ENCODE measurements at regions not wholly inside any gene's neighbourhood (a gene's known extent, or its start where the extent isn't known, plus 50 kb on each side); places are given as distances from the start of the nearest gene placed in this dataset.

DNA sequence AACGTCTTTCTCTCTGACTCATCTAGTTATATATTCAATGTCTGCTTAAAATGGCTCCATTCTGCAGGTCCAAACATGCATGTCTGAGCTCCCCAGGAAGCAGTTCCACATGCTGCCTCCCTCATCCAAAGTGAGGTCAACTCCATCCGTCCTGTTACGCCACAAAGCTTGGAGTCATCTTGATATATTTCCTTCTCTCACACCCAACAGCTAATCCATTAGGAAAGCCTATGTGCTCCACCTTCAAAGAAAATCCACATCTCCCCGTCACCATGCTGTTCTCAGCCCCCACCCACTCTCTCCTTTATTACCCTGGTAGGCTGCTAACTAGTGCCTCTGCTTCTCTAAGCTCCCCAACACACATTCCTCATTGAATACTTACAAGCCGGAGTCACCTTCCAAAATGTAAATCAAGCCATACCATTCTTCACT, 130.2 kb upstream of the SYNDIG1 start:
- in situ Hi-C loops (cut with MboI; ENCODE audit: low sequenced_read_pairs): no loop called here

DNA sequence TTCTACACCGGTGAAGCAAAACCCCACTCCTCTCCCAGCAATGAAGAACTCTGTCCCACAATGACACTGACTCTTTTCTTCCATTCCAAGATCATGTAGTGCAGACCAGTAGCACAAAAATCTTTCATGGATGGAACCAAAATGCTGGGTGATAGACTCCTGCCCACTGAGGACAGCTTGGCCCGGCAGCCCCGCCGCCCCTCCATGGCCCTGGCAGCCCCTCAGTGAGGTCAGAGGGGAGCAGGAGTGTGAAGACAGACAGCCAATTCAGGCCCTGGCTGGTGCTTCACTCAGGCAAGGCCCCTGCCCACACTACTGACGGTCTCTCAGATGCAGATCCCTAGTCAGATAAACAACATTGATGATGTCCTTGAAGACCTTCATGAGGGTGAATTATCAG, 131.9 kb upstream of the SYNDIG1 start:
- in situ Hi-C loops (cut with MboI; ENCODE audit: low sequenced_read_pairs): no loop called here

DNA sequence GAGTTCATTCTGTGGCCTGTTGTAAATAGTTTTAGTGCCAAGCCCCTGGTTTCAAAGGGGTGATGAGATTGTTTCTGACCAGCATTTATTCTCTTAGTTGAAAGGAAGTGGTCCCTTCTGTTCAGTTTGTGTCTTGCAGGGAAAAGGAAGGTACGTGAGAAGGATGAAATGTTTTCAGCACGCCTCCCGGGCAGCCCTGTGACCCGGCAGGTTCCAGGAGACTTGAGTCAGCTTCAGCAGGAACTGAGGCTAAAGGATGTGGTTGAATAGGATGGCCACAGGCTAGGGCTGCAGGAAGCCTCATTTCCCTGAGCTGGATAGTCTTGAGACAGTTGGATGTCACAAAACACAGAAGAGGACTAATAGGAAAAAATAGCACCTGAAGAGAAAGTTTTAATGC, 132.4 kb upstream of the SYNDIG1 start:
- in situ Hi-C loops (cut with MboI; ENCODE audit: low sequenced_read_pairs): no loop called here

DNA sequence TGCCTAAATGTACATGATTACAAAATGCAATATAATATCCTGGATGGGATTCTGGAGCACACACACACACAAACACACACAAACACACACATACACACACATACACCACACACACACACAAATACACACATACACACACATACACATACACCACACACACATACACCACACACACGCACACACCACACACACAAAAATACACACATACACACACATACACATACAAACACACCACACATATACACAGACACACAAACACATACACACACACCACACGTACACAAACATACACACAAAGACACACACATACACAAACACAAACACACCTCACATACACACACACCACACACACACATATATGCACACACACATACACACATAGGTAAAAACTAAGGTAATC, 134.6 kb upstream of the SYNDIG1 start:
- in situ Hi-C loops (cut with MboI; ENCODE audit: low sequenced_read_pairs): no loop called here

DNA sequence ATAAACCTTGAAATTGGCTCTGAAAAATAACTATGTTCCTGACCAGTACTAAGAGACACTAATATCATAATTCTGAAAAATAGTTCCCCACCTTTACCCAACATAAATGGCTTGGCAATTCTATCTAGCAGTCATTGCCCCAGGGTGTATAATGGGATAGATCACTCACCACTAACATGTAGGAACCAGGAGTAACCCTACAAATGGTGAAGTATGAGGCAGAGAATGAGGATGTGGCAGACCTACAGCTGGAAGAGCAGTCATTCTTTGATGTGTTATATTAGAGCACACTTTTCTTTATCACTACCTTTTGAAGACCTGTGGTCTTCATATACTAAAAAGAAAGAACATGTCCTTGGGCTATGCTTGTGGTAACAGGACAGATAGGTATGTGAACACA, 136.5 kb upstream of the SYNDIG1 start:
- in situ Hi-C loops (cut with MboI; ENCODE audit: low sequenced_read_pairs): no loop called here

DNA sequence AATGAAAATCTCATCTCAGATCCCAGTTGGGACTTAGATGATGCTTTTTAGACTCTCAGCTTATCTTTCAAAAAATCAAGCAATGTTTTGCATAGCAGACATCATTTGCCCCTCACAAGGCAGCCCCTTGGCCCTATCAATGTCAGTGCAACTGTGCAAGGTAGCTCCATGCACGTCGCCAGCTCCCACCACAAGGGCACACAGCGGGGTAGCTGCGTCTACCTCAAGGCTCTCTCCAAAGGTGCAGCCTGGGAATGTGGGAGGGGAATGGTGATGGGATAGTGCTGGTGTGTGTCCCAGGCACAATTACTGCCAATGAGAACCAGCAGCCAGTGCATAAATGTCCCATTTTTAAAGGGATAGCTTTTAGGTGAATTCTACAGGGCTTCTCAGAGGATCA, 137.5 kb upstream of the SYNDIG1 start:
- in situ Hi-C loops (cut with MboI; ENCODE audit: low sequenced_read_pairs): no loop called here

DNA sequence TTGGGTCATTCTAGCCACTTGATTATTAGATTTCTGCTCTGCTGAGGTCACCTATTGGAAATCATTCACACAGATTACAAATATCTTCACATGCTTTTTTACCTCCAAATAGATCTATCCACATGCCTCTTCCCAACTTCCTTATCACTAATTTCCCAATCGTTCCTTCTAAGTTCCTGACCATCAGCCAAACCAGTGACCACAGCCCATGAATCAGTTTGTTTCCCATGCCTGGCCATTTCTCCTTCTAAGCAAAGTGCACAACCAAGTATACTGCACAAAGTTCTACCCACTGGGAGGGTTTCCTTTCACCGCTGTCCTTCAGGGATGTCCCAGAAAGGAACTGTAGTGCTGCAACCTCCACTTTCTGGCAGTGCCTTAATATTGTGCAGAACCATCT, 140.5 kb upstream of the SYNDIG1 start:
- in situ Hi-C loops (cut with MboI; ENCODE audit: low sequenced_read_pairs): no loop called here

DNA sequence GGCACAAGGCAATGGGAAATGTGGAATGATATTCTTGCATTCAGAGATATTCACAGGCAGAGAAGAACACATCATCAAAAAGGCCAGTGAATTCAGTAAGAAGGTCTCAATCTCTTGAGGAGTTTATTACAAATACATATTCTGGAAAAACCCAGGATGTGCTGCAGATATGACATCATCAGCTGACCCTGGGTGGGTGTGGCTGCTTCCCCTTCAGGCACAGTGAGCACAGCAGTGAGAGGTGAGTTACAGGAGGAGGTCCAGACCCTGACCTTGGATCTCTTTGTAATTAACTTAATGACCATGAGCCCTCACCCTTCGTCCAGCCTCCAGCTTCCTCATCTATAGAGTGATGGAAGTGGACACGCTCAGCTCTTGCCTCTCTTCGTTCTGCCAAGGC, 147.5 kb upstream of the SYNDIG1 start:
- in situ Hi-C loops (cut with MboI; ENCODE audit: low sequenced_read_pairs): no loop called here

DNA sequence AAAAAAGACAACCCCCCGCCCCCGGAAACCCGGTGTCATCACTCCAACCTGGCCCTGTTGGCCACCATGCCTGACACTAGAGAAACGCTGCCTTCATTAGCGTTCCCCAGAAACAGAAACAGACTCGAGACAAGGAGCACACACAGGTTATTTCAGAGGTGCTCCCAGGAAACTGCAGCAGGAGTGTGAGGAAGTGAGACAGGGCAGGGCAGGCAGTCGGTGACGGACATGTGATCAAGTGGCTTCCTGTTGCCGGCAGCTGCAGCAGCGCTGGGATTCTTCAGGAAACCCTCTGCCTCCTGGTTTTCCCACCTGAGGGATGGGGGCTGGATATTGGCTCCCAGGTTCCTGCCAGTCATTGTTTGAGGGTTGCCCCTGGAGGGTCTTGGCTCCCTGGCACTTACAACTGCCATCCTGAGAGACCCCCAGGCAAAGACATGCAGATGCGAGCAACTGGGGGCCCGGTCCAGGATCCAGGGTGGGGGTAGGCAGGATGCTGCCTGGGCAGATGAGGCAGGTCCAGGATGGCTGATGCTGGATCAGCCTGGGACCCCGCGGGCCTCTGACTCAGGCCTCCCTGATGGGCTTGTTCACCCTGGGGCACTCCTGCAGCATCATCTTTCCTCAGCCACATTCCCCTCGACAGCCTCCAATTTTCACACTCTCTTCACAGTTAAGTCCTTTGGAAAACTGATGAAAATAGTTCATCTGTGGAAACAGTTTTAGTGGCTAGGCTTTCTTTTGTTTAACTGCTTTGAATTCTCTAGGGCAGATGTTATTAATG, 150.7 kb upstream of the SYNDIG1 start:
- in situ Hi-C loops (cut with MboI; ENCODE audit: low sequenced_read_pairs): no loop called here

DNA sequence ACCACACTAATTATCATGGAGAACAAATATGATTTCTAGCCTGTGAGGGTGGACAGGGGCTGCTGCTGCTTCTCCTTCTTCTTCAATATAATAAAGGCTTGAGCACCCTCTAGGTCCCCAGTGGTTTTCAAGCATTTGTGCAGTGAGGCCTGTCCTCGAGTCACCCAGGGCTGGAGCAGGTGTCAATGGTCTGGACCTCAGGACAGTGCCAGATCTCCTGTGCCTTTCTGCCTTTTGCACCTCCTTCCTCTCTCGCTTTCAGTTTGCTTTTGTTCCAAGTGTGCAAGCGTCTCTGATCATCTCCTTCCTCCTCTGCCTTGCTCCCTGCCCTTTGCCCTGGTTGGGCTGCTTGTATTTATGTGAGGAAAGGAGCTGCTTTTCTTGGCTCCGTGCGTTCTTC, 152.2 kb upstream of the SYNDIG1 start:
- in situ Hi-C loops (cut with MboI; ENCODE audit: low sequenced_read_pairs): no loop called here

DNA sequence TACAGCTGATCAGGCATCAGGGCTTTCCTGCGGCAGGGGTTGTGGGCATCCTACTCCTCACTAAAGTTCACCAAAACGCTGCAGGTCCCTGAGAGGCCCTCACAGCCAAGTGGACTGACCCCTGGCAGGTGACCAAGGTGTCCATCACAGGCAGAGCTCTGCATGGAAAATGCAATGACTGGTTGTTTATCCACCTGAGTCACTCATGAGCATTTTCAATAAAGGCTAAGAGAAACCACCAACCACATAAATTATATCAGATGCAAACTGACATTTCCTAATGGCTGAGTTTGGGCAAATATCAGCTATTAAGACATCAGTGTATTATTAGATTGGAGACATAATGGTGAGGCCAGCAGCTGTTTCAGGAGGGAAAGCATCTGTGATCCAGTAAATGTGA, 152.7 kb upstream of the SYNDIG1 start:
- in situ Hi-C loops (cut with MboI; ENCODE audit: low sequenced_read_pairs): no loop called here

DNA sequence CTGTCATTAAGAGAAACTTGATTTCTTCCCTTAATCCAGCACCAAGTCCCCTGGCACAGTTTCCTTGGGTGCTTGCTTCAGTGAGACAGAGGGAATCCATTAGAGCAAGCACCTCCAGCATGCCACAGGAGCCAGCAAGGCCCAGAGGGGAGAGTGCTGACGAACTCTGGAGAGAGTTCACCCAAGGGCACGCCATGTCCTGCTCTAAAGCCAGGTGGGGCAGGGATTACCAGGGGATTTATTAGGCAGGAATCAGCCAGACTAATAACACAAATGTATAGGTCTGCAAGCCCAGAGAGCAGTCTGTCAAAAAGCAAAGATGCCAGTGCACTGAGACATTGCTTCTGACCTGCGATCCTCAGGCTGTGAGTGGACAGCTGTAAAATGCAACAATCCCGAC, 155.4 kb upstream of the SYNDIG1 start:
- in situ Hi-C loops (cut with MboI; ENCODE audit: low sequenced_read_pairs): no loop called here

DNA sequence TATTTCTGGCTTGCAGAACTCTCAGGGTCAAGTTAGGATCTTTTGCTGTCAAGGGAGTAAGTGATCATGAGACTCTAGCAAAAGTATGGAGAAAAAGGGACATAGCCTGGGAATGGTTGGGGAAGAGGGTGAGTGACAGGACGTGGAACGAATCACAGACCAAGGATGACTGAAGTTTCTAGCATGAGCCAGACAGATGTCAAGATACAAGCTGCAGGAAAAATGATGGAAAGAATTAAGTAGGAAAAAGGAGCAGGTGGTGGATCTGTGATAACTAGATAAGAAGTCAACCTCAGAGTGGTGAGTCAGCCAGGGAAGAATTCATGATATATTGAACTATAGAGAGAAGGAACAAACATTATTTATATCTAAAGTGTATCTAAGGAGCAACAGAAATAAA, 159.8 kb upstream of the SYNDIG1 start:
- in situ Hi-C loops (cut with MboI; ENCODE audit: low sequenced_read_pairs): no loop called here

DNA sequence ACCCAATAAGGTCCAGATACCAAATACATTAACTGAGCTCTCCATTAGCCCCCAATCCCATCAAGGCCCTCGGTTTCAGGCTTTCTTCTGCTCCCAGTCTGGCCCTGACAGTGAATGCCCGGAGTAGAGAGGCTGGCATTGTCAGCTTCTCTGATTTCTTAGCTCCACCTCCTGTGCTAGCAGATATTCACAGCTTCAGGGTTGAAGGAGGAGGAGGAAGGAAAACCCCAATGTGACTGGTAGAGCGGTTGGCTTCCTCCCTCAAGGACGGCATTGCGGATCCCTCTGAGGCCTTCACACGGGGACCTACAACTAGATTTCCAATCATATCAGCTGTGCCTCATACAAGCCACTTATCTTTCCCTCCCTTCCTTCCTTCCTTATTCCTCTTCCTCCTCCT, 164.1 kb upstream of the SYNDIG1 start:
- in situ Hi-C loops (cut with MboI; ENCODE audit: low sequenced_read_pairs): no loop called here

DNA sequence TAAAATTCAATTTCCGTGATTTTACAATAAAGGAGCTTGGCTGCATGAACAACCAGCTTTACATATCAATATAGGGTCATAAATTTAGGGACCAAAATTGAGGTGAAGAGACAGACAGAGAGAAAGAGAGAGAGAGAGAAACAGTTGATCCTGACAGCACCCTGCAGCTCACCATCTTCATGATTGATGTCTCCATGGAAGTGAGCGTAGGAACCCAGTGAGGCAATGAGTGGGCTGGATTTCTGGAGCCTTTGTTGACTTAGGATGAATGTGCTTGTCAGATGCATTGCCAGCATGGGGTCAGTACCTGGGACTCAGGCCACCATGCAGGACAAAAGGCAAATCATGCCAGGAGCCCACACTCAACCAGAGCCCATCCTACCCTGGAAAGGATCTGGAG, 165.1 kb upstream of the SYNDIG1 start:
- in situ Hi-C loops (cut with MboI; ENCODE audit: low sequenced_read_pairs): no loop called here

DNA sequence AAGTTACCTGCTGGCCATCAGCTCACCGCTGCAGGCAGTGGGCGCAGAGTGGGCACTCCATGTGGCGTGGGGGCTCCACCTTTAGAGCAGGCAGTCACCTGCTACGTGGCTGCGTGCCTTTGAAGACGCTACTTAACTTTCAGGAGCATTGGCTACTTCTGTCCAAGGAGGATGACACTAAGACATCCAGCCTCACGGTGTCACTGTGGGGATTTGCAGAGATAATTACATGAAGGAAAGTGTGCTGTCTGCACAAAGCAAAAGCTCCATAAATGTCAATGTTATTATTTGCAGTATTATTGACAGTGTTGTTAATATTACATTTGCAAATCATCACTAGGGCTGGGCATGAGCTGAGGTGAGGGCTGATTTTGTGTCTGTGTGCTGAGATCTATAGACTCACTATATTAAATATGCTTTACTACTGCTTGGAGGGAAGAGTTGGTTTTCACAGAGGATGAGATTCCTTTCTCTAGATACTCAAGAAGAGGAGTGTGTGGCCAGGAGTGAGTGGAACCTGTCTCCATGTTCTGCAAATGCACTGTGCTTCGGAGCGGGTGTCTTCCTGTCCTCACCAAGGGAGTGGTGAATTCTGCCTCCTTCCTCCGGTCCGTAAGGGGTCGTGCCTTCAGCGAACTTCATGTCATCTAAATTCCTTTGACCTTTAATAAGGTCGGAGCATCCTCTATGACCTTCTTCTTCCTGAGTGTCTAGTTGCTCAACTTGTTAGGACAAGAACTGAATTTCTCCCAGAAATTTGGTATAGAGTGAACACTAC, 165.8 kb upstream of the SYNDIG1 start:
- in situ Hi-C loops (cut with MboI; ENCODE audit: low sequenced_read_pairs): no loop called here

DNA sequence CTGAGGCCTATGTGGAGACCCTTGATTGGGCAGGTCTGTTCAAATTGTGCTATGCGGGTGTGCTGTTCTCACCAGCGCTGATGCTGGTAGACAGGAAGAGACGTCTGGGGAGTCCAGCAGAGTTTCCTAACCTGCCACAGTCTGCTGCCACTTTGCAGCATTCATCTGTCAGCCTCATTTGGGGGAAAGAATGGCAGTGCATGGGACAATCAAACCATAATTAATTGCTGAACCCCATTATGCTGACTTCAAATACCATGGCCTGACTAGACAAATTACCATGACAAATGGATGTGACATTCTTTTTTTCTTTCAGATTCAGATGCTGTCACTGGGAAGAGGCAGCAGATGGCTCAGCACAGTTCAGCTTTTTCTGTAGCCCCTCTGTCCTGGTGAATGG, 171.4 kb upstream of the SYNDIG1 start:
- in situ Hi-C loops (cut with MboI; ENCODE audit: low sequenced_read_pairs): no loop called here

DNA sequence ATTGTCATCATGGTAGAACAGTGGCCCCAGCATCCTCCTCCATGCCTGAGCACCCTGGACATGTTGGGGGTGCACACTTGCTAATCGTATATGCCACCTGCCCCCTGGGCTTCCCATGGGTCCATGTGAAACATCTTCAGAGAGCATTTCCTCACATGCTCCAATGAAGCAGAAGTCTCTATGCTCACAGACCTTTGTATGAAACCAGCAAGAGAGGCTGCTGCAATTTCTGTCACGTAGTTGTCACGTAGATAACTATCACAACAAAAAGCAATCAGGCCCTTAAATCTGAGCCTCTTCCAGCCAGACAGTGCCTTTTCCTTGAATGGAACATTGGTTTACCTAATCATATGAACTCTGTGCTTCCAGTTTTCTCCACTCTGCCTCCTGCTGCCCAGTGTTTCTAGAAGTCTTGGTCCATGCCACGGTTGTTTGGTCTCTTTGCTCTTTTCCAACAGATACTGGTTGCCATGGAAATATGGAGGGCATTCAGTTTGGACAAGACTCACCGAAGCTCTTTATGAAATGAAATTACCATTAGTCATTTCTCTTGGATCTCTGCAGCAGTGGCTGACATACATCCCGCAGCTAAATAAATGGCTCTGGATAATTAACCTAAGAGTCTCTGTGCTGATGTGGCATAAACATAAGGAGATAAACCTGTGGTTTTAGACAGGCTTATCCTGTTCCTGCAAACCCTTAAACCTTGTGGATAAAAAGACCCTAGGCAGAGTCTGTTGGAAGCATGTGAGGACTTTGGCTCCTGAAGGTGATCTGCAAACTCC, 172.8 kb upstream of the SYNDIG1 start:
- in situ Hi-C loops (cut with MboI; ENCODE audit: low sequenced_read_pairs): no loop called here

DNA sequence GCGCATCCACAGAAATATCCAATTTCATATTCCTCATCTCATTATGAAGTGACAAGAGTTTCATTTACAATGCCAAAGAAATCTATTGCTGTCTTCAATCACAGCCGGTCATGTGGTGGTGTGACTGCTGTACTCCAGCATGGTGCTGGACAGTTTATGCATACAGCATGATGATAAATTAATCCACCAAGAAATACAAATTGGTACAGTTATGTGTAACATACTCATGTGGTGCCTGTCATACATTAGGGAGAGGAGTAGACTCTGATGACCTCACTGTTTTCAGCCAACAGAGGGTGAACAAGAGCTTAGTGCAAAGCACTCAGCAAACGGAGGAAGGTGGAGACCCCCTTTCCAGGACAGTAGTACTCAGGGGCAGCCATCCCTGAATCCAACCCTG, 178.4 kb upstream of the SYNDIG1 start:
- in situ Hi-C loops (cut with MboI; ENCODE audit: low sequenced_read_pairs): no loop called here

DNA sequence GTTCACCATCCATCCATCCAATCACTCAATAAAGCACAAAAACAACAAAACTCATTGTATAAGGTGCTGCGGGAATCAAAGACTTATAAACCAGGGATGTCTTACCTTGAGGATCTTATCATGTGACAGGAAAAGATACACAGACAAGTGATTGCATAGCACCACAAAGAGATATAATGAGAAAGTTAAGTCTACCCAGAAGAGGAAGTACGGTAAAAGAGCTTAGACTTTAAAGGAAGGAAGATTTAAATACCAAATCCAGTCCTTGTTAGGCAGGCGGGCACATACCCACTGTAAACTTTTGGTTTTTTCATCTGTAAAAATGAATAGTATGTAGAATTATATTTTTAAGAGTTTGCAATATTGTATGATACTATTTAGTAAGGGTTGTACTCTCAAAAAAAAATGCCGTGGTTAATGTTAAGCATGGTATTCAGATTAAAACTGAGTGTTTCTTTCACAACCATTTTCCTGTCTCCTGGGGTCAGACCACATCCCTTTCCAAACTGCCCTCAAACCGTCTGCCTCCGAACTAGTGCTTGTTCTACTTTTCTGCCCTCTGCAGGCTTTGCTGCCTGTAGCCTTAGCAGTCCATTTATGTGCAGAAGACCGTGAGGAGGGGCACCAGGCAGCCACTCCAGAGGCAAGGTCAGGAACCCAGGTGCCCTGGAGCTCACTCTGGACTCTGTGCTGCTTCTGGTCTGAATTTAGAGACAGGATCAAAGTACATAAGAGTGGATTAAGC, 179.5 kb upstream of the SYNDIG1 start:
- in situ Hi-C loops (cut with MboI; ENCODE audit: low sequenced_read_pairs): no loop called here

DNA sequence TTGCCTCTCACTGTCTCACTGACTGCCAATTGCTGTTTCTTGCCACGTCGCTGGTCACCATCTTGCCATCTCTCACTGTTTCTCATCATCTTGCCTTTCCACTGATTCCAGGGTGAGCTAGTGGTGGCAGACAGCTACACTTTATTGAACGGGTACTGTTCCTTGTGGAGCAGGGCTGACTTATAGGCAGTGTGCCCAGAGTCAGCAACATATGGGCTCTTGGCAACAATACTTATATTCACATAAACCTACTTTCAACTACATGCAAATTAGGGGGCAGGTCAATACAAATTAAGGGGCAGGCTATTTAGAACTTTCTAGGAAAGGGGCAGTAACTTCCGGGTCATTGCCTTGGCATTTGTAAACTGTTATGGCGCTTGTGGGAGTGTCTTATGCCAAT, 186.2 kb upstream of the SYNDIG1 start:
- in situ Hi-C loops (cut with MboI; ENCODE audit: low sequenced_read_pairs): no loop called here

Data from HL-60/S4 treated with phorbol 12-myristate 13-acetate at 8.2 ng/mL for 4 days and 3 days (cell line).